ENCODE measurements at regions not wholly inside any gene's neighbourhood (a gene's known extent, or its start where the extent isn't known, plus 50 kb on each side); places are given as distances from the start of the nearest gene placed in this dataset.

- no peak for DNase-seq (ENCODE audit: extremely low spot score)
- TF ChIP-seq SP1 (IDR thresholded peaks at IDR 0.05) (no peak), L3MBTL2 (conservative IDR thresholded peaks at IDR 0.05) (no peak), TARDBP (IDR thresholded peaks at IDR 0.05) (no peak), ARNT (IDR thresholded peaks at IDR 0.05) (no peak), NFRKB (IDR thresholded peaks at IDR 0.05) (no peak), LEF1 (IDR thresholded peaks at IDR 0.05; ENCODE audit: borderline replicate concordance) (no peak), SUZ12 (IDR thresholded peaks at IDR 0.05) (no peak), FOXM1 (IDR thresholded peaks at IDR 0.05; ENCODE audit: borderline replicate concordance) (no peak), ELF4 (IDR thresholded peaks at IDR 0.05) (no peak), ZNF384 (IDR thresholded peaks at IDR 0.05) (no peak), CTBP1 (IDR thresholded peaks at IDR 0.05; ENCODE audit: borderline replicate concordance) (no peak), PKNOX1 (IDR thresholded peaks at IDR 0.05) (no peak), FOXA1 (IDR thresholded peaks at IDR 0.05) (no peak), HDGF (IDR thresholded peaks at IDR 0.05; ENCODE audit: borderline replicate concordance) (no peak), FOXK2 (IDR thresholded peaks at IDR 0.05) (no peak)
- ChIA-PET CTCF (interaction anchor here (1.0 to 1.1 kb wide), 2 partner anchors 8 to 13 kb away, joined by 3 to 4 read pairs; no protein-coding TSS in a partner anchor), POLR2A (no interaction called here)
These were observed 279.3 kb downstream of the BMP7 start for GRCh38 chr20:56986931-56987720.

- CTCF ChIA-PET = interaction anchor here (1.0 to 1.1 kb wide), 2 partner anchors 9 to 14 kb away, joined by 3 to 4 read pairs; no protein-coding TSS in a partner anchor
- DNase-seq (ENCODE audit: extremely low spot score) = peak; percentile 29
- no peak for TF ChIP-seq HDGF (IDR thresholded peaks at IDR 0.05; ENCODE audit: borderline replicate concordance)
- TF ChIP-seq SUZ12 (IDR thresholded peaks at IDR 0.05) = no peak
- no peak for TF ChIP-seq BHLHE40 (IDR thresholded peaks at IDR 0.05; ENCODE audit: borderline replicate concordance)
- no peak for TF ChIP-seq FOXK2 (IDR thresholded peaks at IDR 0.05)
- no peak for TF ChIP-seq SP1 (IDR thresholded peaks at IDR 0.05)
- POLR2A ChIA-PET = no interaction called here
These were observed 278.5 kb downstream of the BMP7 start for GRCh38 chr20:56987986-56988385.

GRCh38 chr20:56988446-56988845 is 278.0 kb downstream of the BMP7 start:
- DNase-seq (ENCODE audit: extremely low spot score) = no peak
- ChIA-PET CTCF (interaction anchor here (1.0 to 1.1 kb wide), 2 partner anchors 9 to 14 kb away, joined by 3 to 4 read pairs; no protein-coding TSS in a partner anchor), POLR2A (no interaction called here)
- no peak for TF ChIP-seq NFRKB (IDR thresholded peaks at IDR 0.05)
- no peak for TF ChIP-seq FOXM1 (IDR thresholded peaks at IDR 0.05; ENCODE audit: borderline replicate concordance)
- no peak for TF ChIP-seq ELF4 (IDR thresholded peaks at IDR 0.05)
- no peak for TF ChIP-seq FOXK2 (IDR thresholded peaks at IDR 0.05)
- no peak for TF ChIP-seq HDGF (IDR thresholded peaks at IDR 0.05; ENCODE audit: borderline replicate concordance)
- TF ChIP-seq ZNF384 (IDR thresholded peaks at IDR 0.05) = no peak

- TF ChIP-seq ZNF384 (IDR thresholded peaks at IDR 0.05) (no peak), SP1 (IDR thresholded peaks at IDR 0.05) (no peak), LEF1 (IDR thresholded peaks at IDR 0.05; ENCODE audit: borderline replicate concordance) (no peak), TARDBP (IDR thresholded peaks at IDR 0.05) (no peak), NFRKB (IDR thresholded peaks at IDR 0.05) (no peak), ELF4 (IDR thresholded peaks at IDR 0.05) (no peak), L3MBTL2 (conservative IDR thresholded peaks at IDR 0.05) (no peak), CTBP1 (IDR thresholded peaks at IDR 0.05; ENCODE audit: borderline replicate concordance) (no peak), BHLHE40 (IDR thresholded peaks at IDR 0.05; ENCODE audit: borderline replicate concordance) (no peak), FOXM1 (IDR thresholded peaks at IDR 0.05; ENCODE audit: borderline replicate concordance) (no peak), SUZ12 (IDR thresholded peaks at IDR 0.05) (no peak), FOXK2 (IDR thresholded peaks at IDR 0.05) (no peak), HDGF (IDR thresholded peaks at IDR 0.05; ENCODE audit: borderline replicate concordance) (no peak), FOXA1 (IDR thresholded peaks at IDR 0.05) (no peak)
- ChIA-PET POLR2A (no interaction called here), CTCF (interaction anchor here (0.5 kb wide), 1 partner anchor 91 kb away, joined by 3 read pairs; no protein-coding TSS in a partner anchor)
- DNase-seq (ENCODE audit: extremely low spot score) = no peak
These were observed 276.9 kb downstream of the BMP7 start for GRCh38 chr20:56989516-56989915.

- ChIA-PET POLR2A (no interaction called here), CTCF (no interaction called here)
- TF ChIP-seq BHLHE40 (IDR thresholded peaks at IDR 0.05; ENCODE audit: borderline replicate concordance) (no peak), LEF1 (IDR thresholded peaks at IDR 0.05; ENCODE audit: borderline replicate concordance) (no peak), FOXA1 (IDR thresholded peaks at IDR 0.05) (no peak), FOXK2 (IDR thresholded peaks at IDR 0.05) (no peak), NFRKB (IDR thresholded peaks at IDR 0.05) (no peak), HDGF (IDR thresholded peaks at IDR 0.05; ENCODE audit: borderline replicate concordance) (no peak), ARNT (IDR thresholded peaks at IDR 0.05) (no peak)
- no peak for DNase-seq (ENCODE audit: extremely low spot score)
These were observed 273.4 kb downstream of the BMP7 start for GRCh38 chr20:56993020-56993559.

GRCh38 chr20:56994006-56994405 is 272.4 kb downstream of the BMP7 start:
- no peak for TF ChIP-seq HDGF (IDR thresholded peaks at IDR 0.05; ENCODE audit: borderline replicate concordance)
- TF ChIP-seq CTBP1 (IDR thresholded peaks at IDR 0.05; ENCODE audit: borderline replicate concordance) = no peak
- no peak for TF ChIP-seq L3MBTL2 (conservative IDR thresholded peaks at IDR 0.05)
- no peak for TF ChIP-seq NFRKB (IDR thresholded peaks at IDR 0.05)
- no peak for TF ChIP-seq SP1 (IDR thresholded peaks at IDR 0.05)
- no peak for TF ChIP-seq FOXA1 (IDR thresholded peaks at IDR 0.05)
- no peak for TF ChIP-seq ARNT (IDR thresholded peaks at IDR 0.05)
- TF ChIP-seq FOXM1 (IDR thresholded peaks at IDR 0.05; ENCODE audit: borderline replicate concordance) = no peak
- TF ChIP-seq LEF1 (IDR thresholded peaks at IDR 0.05; ENCODE audit: borderline replicate concordance) = no peak
- TF ChIP-seq TARDBP (IDR thresholded peaks at IDR 0.05) = no peak
- ChIA-PET CTCF (interaction anchor here (1.3 kb wide), 1 partner anchor 443 kb away, joined by 5 read pairs; no protein-coding TSS in a partner anchor), POLR2A (no interaction called here)
- no peak for DNase-seq (ENCODE audit: extremely low spot score)

- ChIA-PET POLR2A (no interaction called here), CTCF (interaction anchor here (0.6 to 1.4 kb wide), 5 partner anchors 10 to 285 kb away, joined by 3 to 6 read pairs (median 3); no protein-coding TSS in a partner anchor)
- no peak for DNase-seq (ENCODE audit: extremely low spot score)
- TF ChIP-seq NFRKB (IDR thresholded peaks at IDR 0.05) (no peak), FOXA1 (IDR thresholded peaks at IDR 0.05) (no peak), CTBP1 (IDR thresholded peaks at IDR 0.05; ENCODE audit: borderline replicate concordance) (no peak), LEF1 (IDR thresholded peaks at IDR 0.05; ENCODE audit: borderline replicate concordance) (no peak), L3MBTL2 (conservative IDR thresholded peaks at IDR 0.05) (no peak), BHLHE40 (IDR thresholded peaks at IDR 0.05; ENCODE audit: borderline replicate concordance) (no peak), ARNT (IDR thresholded peaks at IDR 0.05) (no peak), TARDBP (IDR thresholded peaks at IDR 0.05) (no peak), FOXK2 (IDR thresholded peaks at IDR 0.05) (no peak), ZNF384 (IDR thresholded peaks at IDR 0.05) (no peak), HDGF (IDR thresholded peaks at IDR 0.05; ENCODE audit: borderline replicate concordance) (no peak), FOXM1 (IDR thresholded peaks at IDR 0.05; ENCODE audit: borderline replicate concordance) (no peak), SP1 (IDR thresholded peaks at IDR 0.05) (no peak), SUZ12 (IDR thresholded peaks at IDR 0.05) (no peak), ELF4 (IDR thresholded peaks at IDR 0.05) (no peak), PKNOX1 (IDR thresholded peaks at IDR 0.05) (no peak)
These were observed 271.3 kb downstream of the BMP7 start for GRCh38 chr20:56995149-56995548.

Measured in HEK293T (cell line).